ENCODE measurements at regions not wholly inside any gene's neighbourhood (a gene's known extent, or its start where the extent isn't known, plus 50 kb on each side); places are given as distances from the start of the nearest gene placed in this dataset.

DNA sequence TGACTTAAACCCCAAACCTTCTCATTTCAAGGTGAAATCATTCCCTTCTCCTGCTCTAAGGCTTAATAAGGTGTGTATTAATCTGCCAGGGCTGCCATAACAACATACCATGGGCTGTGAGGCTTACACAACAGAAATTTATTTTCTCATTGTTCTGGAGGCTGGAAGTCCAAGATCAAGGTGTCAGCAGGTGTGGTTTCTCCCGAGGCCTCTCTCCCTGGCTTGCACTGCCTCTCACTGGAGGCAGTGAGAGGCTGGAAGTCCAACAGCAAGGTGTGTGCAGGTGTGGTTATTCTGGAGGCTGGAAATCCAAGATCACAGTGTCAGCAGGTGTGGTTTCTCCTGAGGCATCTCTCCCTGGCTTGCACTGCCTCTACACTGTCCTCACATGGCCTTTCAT lies 280.3 kb upstream of the TUT7 start:
- no peaks in the 10 kb centered on the region for H3K27me3 Mint-ChIP-seq (ENCODE audit: unreplicated experiment)
- no peaks in the 10 kb centered on the region for H3K9me3 Mint-ChIP-seq (ENCODE audit: low read depth, unreplicated experiment)
- no peak overlapping the region for H3K4me3 Mint-ChIP-seq (ENCODE audit: low read depth, unreplicated experiment)
- H3K27ac Mint-ChIP-seq (ENCODE audit: unreplicated experiment): no peak overlapping the region
- peaks cover 4% of the 10 kb centered on the region for H3K4me1 Mint-ChIP-seq (ENCODE audit: low read depth, unreplicated experiment)
- no TSS peak for BruUV-seq (replicated peaks)
- DNase-seq: no peak
- intact Hi-C loops (cut with micrococcal nuclease; ENCODE audit: unreplicated experiment): loop anchor here (10.0 kb wide), 1 partner anchor 310 kb away; the partner anchor contains the start of gene GAS1
- CTCF ChIA-PET: no interaction called here
- H3K36me3 Mint-ChIP-seq (ENCODE audit: insufficient read depth, unreplicated experiment): no peaks in the 10 kb centered on the region
- TF ChIP-seq, protein P1, sequence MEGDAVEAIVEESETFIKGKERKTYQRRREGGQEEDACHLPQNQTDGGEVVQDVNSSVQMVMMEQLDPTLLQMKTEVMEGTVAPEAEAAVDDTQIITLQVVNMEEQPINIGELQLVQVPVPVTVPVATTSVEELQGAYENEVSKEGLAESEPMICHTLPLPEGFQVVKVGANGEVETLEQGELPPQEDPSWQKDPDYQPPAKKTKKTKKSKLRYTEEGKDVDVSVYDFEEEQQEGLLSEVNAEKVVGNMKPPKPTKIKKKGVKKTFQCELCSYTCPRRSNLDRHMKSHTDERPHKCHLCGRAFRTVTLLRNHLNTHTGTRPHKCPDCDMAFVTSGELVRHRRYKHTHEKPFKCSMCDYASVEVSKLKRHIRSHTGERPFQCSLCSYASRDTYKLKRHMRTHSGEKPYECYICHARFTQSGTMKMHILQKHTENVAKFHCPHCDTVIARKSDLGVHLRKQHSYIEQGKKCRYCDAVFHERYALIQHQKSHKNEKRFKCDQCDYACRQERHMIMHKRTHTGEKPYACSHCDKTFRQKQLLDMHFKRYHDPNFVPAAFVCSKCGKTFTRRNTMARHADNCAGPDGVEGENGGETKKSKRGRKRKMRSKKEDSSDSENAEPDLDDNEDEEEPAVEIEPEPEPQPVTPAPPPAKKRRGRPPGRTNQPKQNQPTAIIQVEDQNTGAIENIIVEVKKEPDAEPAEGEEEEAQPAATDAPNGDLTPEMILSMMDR (IDR thresholded peaks at IDR 0.05; ENCODE audit: unreplicated experiment): no peak

DNA sequence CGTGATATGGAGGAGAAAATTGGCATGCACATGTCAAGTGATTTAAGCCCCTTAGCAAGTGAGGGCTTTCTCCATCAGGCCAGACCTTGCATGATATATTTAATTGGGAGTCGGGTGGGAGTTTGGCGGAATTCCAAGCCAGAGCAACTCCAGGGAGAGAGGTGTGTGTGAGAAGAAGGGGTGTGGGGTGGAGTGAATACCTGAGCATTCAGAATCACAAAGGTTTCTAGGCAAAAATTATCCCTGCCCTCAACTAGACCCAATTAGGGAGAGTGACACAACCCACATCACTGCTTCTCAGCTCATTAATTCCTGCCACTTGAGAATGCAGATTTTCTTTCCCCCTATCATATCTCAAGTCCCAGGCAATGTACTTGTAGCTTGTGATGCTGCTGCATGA lies 279.7 kb upstream of the TUT7 start:
- intact Hi-C loops (cut with micrococcal nuclease; ENCODE audit: unreplicated experiment): loop anchor here (10.0 kb wide), 1 partner anchor 311 kb away; the partner anchor contains the start of gene GAS1
- Mint-ChIP-seq H3K4me1 (ENCODE audit: low read depth, unreplicated experiment) (no peaks in the 10 kb centered on the region), H3K27ac (ENCODE audit: unreplicated experiment) (no peak overlapping the region), H3K4me3 (ENCODE audit: low read depth, unreplicated experiment) (no peak overlapping the region), H3K9me3 (ENCODE audit: low read depth, unreplicated experiment) (no peaks in the 10 kb centered on the region), H3K36me3 (ENCODE audit: insufficient read depth, unreplicated experiment) (no peaks in the 10 kb centered on the region), H3K27me3 (ENCODE audit: unreplicated experiment) (no peaks in the 10 kb centered on the region)
- CTCF ChIA-PET: no interaction called here
- BruUV-seq (replicated peaks): no TSS peak
- DNase-seq: no peak
- TF ChIP-seq, protein P1 (IDR thresholded peaks at IDR 0.05; ENCODE audit: unreplicated experiment): no peak

DNA sequence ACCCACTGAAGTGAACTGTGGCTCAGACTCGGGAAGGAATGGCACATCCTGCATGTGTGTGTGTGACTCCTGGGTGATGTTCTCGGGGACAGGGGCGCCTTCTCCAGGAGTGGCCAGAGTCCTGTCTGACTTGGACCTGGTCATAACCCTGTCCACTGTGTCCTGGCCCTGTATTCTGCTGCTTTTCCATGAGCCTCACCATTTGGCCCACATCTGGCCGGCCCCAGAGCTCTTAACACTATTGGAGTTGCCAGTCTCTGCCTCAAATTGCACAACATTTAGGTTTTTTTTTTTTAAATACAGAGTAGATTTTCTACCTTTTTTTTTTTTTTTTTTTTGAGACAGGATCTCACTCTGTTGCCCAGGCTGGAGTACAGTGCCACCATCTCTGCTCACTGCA lies 278.3 kb upstream of the TUT7 start:
- intact Hi-C loops (cut with micrococcal nuclease; ENCODE audit: unreplicated experiment): loop anchor here (10.0 kb wide), 1 partner anchor 312 kb away; the partner anchor contains the start of gene GAS1
- BruUV-seq (replicated peaks): no TSS peak
- Mint-ChIP-seq H3K27ac (ENCODE audit: unreplicated experiment) (no peak overlapping the region), H3K4me1 (ENCODE audit: low read depth, unreplicated experiment) (no peaks in the 10 kb centered on the region), H3K27me3 (ENCODE audit: unreplicated experiment) (no peaks in the 10 kb centered on the region), H3K4me3 (ENCODE audit: low read depth, unreplicated experiment) (no peak overlapping the region), H3K9me3 (ENCODE audit: low read depth, unreplicated experiment) (no peaks in the 10 kb centered on the region), H3K36me3 (ENCODE audit: insufficient read depth, unreplicated experiment) (no peaks in the 10 kb centered on the region)
- no peak for DNase-seq
- CTCF ChIA-PET: interaction anchor here (0.6 to 0.7 kb wide), 2 partner anchors 175 to 204 kb away, joined by 3 to 6 read pairs; no protein-coding TSS in a partner anchor
- TF ChIP-seq, protein P1 (IDR thresholded peaks at IDR 0.05; ENCODE audit: unreplicated experiment): no peak

DNA sequence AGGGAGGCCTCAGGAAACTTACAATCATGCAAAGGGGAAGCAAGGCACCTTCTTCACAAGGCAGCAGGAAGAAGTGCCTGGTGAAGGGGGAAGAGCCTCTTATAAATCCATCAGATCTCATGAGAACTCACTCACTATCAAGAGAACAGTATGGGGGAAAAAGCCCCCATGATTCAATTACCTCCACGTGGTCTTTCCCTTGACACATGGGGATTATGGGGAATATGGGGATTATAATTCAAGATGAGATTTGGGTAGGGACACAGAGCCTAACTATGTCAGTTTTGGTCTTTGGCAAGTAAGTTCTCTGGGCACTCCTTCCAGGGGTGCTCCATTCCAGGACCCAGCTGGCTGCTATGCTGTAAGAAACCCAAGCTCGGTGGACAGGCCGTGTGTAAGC lies 275.3 kb upstream of the TUT7 start:
- Mint-ChIP-seq H3K27me3 (ENCODE audit: unreplicated experiment) (no peaks in the 10 kb centered on the region), H3K4me1 (ENCODE audit: low read depth, unreplicated experiment) (no peaks in the 10 kb centered on the region), H3K4me3 (ENCODE audit: low read depth, unreplicated experiment) (no peak overlapping the region), H3K36me3 (ENCODE audit: insufficient read depth, unreplicated experiment) (no peaks in the 10 kb centered on the region), H3K27ac (ENCODE audit: unreplicated experiment) (no peak overlapping the region), H3K9me3 (ENCODE audit: low read depth, unreplicated experiment) (no peaks in the 10 kb centered on the region)
- no peak for DNase-seq
- intact Hi-C loops (cut with micrococcal nuclease; ENCODE audit: unreplicated experiment): no loop called here
- CTCF ChIA-PET: no interaction called here
- no TSS peak for BruUV-seq (replicated peaks)
- TF ChIP-seq, protein P1 (IDR thresholded peaks at IDR 0.05; ENCODE audit: unreplicated experiment): no peak
